DOHH2 (cell line): ENCODE measurements at regions not wholly inside any gene's neighbourhood (a gene's known extent, or its start where the extent isn't known, plus 50 kb on each side); places are given as distances from the start of the nearest gene placed in this dataset.

Experiments used
- H3F3A ChIP-seq: fragments of 200-600 bp; sonication (generic), shearing (Covaris generic); 2 replicates; pipeline ENCODE4 v1.6.0; 2016; ENCODE audit warnings: antibody characterized with exemption, mild to moderate bottlenecking; ENCODE audit not compliant: control insufficient read depth, insufficient read depth
- H3K27ac ChIP-seq: fragments of 200-600 bp; sonication (generic); 2 replicates; pipeline ENCODE4 v1.5.1; 2014; ENCODE audit warnings: low read depth, mild to moderate bottlenecking, low read length, moderate library complexity
- H3K27me3 ChIP-seq: fragments of 200-600 bp; sonication (generic); 2 replicates; pipeline ENCODE4 v1.6.1; 2014; ENCODE audit warnings: mild to moderate bottlenecking, low read length, mixed read lengths; ENCODE audit not compliant: control insufficient read depth
- H3K36me3 ChIP-seq: fragments of 200-600 bp; sonication (generic); 2 replicates; pipeline ENCODE4 v1.6.1; 2014; ENCODE audit warnings: mild to moderate bottlenecking, low read length, moderate library complexity, mixed read lengths; ENCODE audit not compliant: control insufficient read depth
- H3K4me1 ChIP-seq: fragments of 200-600 bp; sonication (generic); 2 replicates; pipeline ENCODE4 v1.6.1; 2014; ENCODE audit warnings: mild to moderate bottlenecking, low read length, mixed read lengths; ENCODE audit not compliant: control insufficient read depth
- H3K4me2 ChIP-seq: fragments of 200-600 bp; sonication (generic); 2 replicates; pipeline ENCODE4 v1.6.0; 2014; ENCODE audit warnings: mild to moderate bottlenecking, low read length, moderate library complexity
- H3K4me3 ChIP-seq: fragments of 200-600 bp; sonication (generic); 2 replicates; pipeline ENCODE4 v1.5.1; 2014; ENCODE audit warnings: mild to moderate bottlenecking, low read length, mixed read lengths
- H3K79me2 ChIP-seq: fragments of 200-600 bp; sonication (generic); 2 replicates; pipeline ENCODE4 v1.6.1; 2014; ENCODE audit warnings: mild to moderate bottlenecking, low read length, mixed read lengths; ENCODE audit not compliant: control insufficient read depth
- H3K9me2 ChIP-seq: fragments of 200-600 bp; sonication (generic); replicated peaks from 2 replicates; pipeline ENCODE4 v1.6.1; 2014; ENCODE audit warnings: mild to moderate bottlenecking, low read length, mixed read lengths; ENCODE audit not compliant: control insufficient read depth
- H3K9me3 ChIP-seq: fragments of 200-600 bp; sonication (generic); 2 replicates; pipeline ENCODE4 v1.6.1; 2014; ENCODE audit warnings: antibody characterized with exemption, low read length, mixed read lengths; ENCODE audit not compliant: control insufficient read depth, insufficient read depth
- H4K20me1 ChIP-seq: fragments of 200-600 bp; sonication (generic); 2 replicates; pipeline ENCODE4 v1.6.0; 2014; ENCODE audit warnings: low read depth, mild to moderate bottlenecking, antibody characterized with exemption, low read length, moderate library complexity; ENCODE audit not compliant: control insufficient read depth, insufficient read depth
- CTCF ChIP-seq: fragments of 200-600 bp; sonication (generic); IDR thresholded peaks from one replicate; pipeline ENCODE4 v1.5.1; 2014; ENCODE audit warnings: antibody characterized with exemption, mild to moderate bottlenecking, low read depth, low read length; ENCODE audit not compliant: poor library complexity, severe bottlenecking
- EZH2phosphoT487 ChIP-seq: fragments of 200-600 bp; sonication (generic); IDR thresholded peaks from 2 replicates; pipeline ENCODE4 v1.6.1; 2017; ENCODE audit warnings: borderline replicate concordance, mild to moderate bottlenecking, antibody characterized with exemption, low read length, moderate library complexity, mixed read lengths

DNA sequence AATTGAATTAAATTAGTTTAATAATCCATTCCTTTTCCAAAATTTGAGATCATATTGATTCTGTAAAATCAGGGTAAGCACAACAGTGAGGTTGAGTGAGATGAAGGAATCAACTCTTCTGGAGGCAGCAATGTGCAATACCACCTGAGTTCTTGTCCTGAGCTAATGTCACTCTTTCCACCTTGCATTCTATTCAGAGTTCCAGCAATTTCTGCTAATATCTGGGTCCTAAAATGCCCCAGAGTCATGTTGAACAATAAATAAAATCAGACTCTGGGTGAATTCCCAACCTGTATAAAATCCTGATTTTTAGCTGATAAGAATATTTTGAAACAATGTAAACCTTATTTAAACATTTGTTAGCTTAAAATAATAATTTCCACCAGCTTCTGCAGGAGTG lies 590.8 kb upstream of the ADGRB3 start:
- Histone ChIP-seq H3K9me2 (no peaks in the 10 kb centered on the region), H3K79me2 (no peaks in the 10 kb centered on the region)

GRCh38 chr6:68043122-68043398 lies 592.0 kb upstream of the ADGRB3 start:
- no peaks in the 10 kb centered on the region for H3K27me3 ChIP-seq
- no peak for TF ChIP-seq CTCF
- no peak for TF ChIP-seq EZH2phosphoT487
- peaks cover 13% of the 10 kb centered on the region for H3K4me1 ChIP-seq
- peaks cover 3% of the 10 kb centered on the region; the same call in 1 of the 2 replicates for H3K9me3 ChIP-seq
- H3K4me2 ChIP-seq: no peak overlapping the region
- no peaks in the 10 kb centered on the region for H3F3A ChIP-seq
- H3K36me3 ChIP-seq: no peaks in the 10 kb centered on the region
- H3K79me2 ChIP-seq: no peaks in the 10 kb centered on the region
- no peak overlapping the region for H3K4me3 ChIP-seq
- H3K27ac ChIP-seq: no peak overlapping the region
- H3K9me2 ChIP-seq: no peaks in the 10 kb centered on the region
- H4K20me1 ChIP-seq: no peaks in the 10 kb centered on the region

More for the DNA sequence above, 590.8 kb upstream of the ADGRB3 start:
- H3K36me3 ChIP-seq: no peaks in the 10 kb centered on the region
- H3K4me3 ChIP-seq: no peak overlapping the region
- H3K9me3 ChIP-seq: peaks cover 3% of the 10 kb centered on the region; the same call in 1 of the 2 replicates
- H3K4me1 ChIP-seq: peaks cover 13% of the 10 kb centered on the region
- TF ChIP-seq EZH2phosphoT487 (no peak), CTCF (no peak)
- H4K20me1 ChIP-seq: no peaks in the 10 kb centered on the region
- H3K27ac ChIP-seq: no peak overlapping the region
- H3K27me3 ChIP-seq: no peaks in the 10 kb centered on the region
- H3F3A ChIP-seq: no peaks in the 10 kb centered on the region
- H3K4me2 ChIP-seq: no peak overlapping the region

- peaks cover 13% of the 10 kb centered on the region for H3K4me1 ChIP-seq
- no peaks in the 10 kb centered on the region for H3K79me2 ChIP-seq
- no peak overlapping the region for H3K4me3 ChIP-seq
- no peaks in the 10 kb centered on the region for H3K9me2 ChIP-seq
- no peaks in the 10 kb centered on the region for H4K20me1 ChIP-seq
- no peaks in the 10 kb centered on the region for H3K36me3 ChIP-seq
- H3F3A ChIP-seq: no peaks in the 10 kb centered on the region
- H3K27ac ChIP-seq: no peak overlapping the region
- TF ChIP-seq EZH2phosphoT487 (no peak), CTCF (no peak)
- H3K27me3 ChIP-seq: no peaks in the 10 kb centered on the region
- H3K9me3 ChIP-seq: peaks cover 3% of the 10 kb centered on the region; the same call in 1 of the 2 replicates
- H3K4me2 ChIP-seq: no peak overlapping the region
These were observed 592.6 kb upstream of the ADGRB3 start for GRCh38 chr6:68042339-68043121.
